IPS-NIHi7 (cell line): ENCODE measurements at regions not wholly inside any gene's neighbourhood (a gene's known extent, or its start where the extent isn't known, plus 50 kb on each side); places are given as distances from the start of the nearest gene placed in this dataset.
"Not testable (repeated sequence)": the region's sequence is repeated elsewhere in the genome, so short reads cannot be mapped to it uniquely, and the experiment has no call there.

Source experiments
- DNase-seq: peaks from one replicate; pipeline ENCODE4 v3.0.0; 2012; ENCODE audit warnings: mixed read lengths; ENCODE audit errors: extremely low spot score

DNA sequence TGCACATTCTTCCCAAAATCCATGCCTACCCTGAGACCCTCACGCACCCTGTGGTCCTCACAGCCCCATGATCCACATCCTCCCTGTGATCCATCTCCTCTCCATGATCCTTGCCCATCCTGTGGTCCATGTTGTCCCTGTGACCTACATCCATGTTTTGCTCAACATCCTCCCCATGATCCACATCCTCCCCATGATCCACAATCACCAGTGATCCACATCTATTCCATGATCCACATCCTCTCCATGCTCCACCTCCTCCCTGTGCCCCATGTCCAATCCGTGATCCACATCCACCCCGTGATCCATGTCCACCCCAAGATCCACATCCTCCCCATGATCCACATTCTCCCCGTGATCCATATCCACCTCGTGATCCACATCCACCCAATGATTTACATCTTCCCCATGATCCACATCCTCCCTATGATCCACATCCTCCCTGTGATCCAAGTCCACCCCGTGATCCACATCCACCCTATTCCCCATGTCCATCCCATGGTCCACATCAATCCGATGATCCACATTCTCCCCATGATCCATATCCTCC, 281.2 kb downstream of the MYCN start:
- DNase-seq: no peak

DNA sequence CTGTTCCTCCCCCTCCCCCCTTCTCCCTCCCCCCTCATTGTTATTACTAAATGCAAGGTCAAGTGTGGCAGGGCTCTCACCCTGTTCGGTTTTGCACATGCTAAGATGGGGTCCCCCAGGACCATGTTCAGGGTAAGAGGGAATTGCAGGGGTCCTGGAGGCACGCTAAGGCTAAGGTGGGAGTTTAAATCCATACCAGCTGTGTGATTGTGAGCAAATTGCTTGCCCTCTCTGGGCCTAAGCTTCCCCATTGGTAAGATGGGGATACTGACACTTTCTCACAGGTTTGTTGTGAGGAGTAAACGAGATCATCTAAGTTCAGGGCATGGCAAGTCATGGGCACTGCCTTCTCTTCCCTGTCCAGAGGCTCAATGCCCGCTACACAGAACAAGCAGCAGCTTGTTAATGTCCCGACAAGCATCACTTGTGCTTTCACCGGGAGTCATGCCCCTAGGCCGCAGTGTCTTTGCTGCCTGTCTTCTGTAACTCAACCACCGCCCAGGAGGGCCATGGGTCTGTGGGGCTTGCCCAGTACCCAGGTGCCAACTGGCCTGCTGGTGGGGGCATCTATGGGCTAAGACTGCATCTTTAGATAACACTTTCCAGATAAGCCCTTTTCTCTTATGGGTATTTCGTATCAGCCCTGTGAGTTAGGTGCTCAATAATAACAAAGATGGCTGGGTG, 279.1 kb downstream of the MYCN start:
- no peak for DNase-seq

DNA sequence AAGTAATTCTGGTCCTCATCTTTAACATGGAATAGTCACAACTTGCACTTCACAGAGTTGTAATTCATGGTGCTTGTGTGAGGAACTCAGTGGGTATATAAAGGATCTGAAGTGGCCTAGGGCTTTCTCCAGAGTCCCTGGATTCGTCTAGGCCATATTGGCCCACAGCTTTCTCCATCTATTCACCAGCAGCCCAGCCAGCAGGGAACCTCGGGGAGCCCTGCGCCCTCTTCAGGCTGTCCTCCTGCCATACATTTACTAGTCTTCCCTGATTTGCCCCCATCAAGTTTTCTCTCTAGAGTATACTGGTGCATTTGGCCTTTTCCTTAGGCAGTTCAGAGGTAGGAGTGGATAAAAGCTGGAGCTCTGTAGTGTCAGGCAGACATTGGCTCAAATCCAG, 278.3 kb downstream of the MYCN start:
- peak; percentile 82 for DNase-seq

DNA sequence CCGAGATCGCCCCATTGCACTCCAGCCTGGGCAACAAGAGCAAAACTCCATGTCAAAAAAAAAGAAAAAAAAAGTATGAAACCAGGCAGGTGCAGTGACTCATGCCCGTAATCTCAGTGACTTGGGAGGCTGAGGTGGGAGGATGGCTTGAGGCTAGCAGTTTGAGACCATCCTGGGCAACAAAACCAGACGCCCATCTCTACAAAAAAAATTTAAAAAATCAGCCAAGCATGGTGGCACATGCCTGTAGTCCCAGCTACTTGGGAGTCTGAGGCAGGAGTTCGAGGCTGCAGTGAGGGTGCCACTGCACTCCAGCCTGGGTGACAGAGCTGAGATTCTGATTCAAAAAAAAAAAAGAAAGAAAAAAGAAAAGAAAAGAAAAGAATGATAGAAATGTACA, 277.8 kb downstream of the MYCN start:
- no peak for DNase-seq

DNA sequence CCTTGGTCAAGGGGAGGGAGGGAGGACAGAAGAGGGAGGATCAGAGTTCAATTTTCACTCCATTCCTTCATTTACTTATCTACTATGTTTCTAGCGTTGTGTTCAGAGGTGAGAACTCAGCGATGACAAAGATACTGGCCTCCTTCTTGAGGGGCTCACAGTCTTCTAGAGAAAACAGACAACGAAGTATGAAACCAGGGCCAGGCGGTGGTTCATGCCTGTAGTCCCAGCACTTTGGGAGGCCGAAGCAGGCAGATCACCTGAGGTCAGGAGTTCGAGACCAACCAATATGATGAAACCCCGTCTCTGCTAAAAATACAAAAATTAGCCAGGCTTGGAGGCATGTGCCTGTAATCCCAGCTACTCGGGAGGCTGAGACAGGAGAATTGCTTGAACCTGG, 277.4 kb downstream of the MYCN start:
- not testable (repeated sequence) for DNase-seq

DNA sequence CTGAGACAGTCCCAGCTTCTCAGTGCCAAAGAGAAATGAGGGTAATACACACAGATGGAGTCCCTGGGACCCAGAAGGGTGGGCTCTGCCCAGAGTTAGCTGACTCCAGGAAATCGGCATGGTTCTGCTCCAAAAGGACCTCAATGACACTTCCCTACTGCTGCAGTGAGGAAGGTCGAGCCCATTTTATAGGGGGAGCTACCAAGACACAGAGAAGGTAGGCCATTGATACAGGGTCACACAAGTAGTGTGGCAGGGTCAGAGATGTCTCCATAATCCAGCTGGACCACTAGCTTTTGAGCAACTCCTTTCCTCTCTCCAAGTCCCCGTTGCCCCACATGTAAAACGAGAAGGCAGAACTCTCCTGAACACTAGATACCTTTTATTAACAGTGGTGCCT, 276.9 kb downstream of the MYCN start:
- DNase-seq: no peak

DNA sequence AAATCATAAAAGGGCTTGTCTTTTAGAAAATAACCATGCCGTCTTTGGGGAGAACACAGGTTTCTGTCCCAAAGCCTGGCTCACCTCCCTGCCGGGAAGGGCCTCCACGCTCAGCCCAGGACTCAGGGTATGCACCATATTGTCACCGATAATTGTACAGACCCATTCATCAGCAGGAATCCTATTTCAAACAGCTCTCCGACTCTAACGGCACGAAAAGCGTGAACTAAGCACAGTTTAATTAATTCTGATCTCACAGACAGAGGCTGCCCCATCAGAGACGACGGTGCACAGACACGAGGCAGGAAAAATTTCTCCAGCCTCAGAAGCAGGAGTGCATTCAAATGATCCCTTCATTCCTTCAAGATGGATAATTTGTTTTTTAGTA, 276.2 kb downstream of the MYCN start:
- DNase-seq: no peak

DNA sequence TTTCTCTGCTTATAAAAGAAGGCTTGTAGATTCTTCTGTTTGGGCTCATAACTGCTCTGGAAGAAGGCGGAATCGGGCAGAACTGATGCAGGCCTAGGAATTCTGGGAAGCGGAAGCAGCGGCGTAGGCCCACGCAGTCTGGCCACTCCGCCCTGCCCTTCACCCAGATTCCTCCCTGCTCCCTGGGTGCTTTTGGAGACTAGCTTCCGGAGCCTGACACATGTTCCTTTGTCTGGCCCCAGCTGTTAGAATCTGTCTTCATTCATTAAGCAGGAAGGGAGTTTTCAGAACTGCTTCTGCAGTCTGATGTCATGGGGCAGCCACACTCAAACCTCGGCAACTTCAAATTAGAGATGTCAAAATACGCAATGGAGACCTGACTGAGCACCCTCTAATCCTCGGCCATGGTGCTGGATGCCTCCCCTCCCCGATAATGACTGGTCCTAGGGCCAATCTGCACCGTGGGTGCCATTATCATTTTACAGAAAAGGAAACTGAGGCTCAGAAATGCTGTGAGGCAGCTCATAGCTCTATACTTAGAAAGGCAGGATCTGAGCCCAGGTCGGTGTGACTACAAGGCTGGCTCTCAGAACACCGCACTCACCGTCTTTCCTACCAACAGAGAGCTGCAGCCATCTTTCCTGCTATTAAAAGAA, 275.7 kb downstream of the MYCN start:
- DNase-seq: no peak

DNA sequence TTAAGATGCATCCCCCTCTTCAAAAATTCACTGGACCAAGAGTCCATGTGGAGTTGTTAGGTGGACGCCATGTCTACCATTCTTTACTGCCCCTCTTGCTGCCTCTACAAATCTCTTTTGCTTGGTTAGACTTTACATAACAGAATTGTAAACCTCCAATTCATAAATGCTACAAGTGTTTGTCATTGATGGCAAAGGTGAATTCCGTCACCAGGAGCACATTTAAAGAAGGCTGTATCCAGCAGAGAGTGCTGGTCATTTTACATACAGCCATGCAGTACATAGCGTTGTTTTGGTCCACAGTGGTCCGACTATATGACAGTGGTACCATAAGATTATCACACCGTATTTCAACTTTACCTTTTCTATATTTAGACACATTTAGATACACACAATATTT, 274.5 kb downstream of the MYCN start:
- DNase-seq: no peak

DNA sequence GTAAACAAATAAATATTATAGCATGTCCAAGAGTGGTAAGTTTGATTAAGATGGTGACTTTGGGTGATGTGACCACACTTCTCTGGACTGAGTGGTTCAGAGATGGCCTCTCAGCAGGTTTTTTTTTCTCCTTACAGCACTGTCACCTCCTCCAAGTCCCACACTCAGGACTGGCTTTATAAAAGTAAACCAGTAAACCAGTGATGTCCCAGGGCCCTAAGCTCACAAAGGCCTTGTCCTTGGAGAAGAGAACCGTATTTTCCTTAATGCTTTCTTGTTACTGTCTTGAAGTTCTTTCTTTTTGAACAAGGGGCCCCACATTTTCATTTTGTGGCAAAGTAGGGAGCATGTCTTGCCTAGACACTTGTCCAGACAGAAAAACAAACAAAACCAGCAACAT, 274.0 kb downstream of the MYCN start:
- DNase-seq: no peak

DNA sequence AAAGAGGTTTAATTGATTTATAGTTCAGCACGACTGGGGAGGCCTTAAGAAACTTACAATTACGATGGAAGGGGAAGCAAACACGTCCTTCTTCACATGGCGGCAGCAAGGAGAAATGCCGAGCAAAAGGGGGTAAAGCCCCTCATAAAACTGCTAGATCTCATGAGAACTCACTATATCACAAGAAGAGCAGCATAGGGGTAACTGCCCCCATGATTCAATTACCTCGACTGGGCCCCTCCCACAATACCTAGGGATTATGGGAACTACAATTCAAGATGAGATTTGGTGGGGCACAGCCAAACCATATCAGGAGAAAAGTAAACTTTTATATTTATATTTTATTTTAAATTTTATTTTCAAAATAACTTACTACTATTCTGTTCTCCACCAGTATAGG, 272.0 kb downstream of the MYCN start:
- no peak for DNase-seq

DNA sequence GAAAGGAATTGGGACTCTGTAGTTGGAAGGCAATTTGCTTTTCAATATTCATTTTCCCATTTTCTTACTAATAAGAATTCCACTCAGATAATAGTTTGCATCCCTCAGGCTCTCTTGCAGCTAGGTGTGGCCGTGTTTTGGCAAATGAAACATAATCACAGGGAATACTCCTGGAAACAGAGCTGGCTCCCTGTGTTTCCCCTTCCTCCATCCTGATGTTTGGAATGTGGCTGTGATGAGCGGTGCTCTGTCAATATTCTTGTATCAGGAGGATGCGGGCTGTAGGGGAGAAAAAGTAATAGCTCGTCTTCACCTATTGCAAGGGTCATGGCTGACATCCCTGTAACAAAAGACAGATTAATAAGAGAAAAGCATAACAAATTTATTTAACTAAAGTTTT, 271.0 kb downstream of the MYCN start:
- DNase-seq: no peak

DNA sequence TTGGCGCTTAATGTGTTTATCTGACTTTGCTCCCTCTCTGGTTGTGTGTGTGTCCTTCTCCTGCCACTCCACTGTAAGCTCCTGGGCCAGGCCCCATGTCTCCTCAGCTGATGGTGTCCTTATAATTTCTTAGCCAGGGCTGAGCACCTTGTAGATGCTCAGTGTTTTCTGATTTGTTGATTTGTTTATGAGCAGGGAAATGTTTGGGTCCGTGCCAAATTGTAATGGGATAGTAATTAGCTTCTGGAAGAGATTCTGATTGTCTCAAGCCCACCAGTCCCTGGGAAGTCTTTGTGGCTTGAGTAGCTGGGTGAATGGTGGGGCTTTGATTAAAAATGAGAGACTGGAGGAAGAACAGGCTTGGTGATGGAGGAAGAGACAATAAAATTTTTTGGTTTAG, 270.5 kb downstream of the MYCN start:
- DNase-seq: no peak

DNA sequence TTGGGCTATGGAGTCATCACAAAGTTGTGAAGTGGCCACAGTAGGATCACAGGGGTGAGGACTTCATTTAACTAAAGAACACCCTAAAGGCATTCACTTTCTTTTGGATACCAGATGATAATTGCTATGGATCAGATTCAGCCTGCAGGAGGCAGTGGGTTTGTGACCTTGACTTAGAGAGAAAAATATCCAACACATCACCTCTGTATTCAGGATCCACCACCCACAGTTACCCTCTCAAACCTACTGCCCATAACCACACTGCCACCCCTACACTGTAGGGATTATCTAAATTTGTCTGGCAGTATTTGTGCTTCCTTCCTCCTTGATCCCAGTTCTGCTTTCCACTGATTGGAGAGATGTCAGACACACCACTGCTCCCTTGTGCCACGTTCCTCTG, 269.4 kb downstream of the MYCN start:
- no peak for DNase-seq

DNA sequence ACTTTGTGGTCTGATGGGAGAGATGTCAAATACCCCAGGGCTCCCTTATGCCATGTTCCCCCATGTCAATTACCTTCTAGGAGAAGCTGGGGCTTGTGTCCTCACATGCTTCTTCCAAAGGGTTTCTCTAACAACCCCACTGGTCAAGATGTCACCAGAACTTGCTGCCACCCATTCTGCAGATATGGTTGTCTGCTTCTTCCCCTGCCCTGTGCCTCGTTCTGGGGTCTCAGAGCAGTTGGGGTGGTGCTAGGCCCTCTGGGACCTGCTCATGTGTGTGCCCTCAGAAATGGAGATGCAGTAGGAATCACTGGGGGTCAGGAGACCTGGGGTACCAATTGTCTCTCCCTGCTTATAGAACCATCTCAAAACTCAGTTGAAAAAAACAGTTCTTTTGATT, 268.6 kb downstream of the MYCN start:
- DNase-seq: no peak

DNA sequence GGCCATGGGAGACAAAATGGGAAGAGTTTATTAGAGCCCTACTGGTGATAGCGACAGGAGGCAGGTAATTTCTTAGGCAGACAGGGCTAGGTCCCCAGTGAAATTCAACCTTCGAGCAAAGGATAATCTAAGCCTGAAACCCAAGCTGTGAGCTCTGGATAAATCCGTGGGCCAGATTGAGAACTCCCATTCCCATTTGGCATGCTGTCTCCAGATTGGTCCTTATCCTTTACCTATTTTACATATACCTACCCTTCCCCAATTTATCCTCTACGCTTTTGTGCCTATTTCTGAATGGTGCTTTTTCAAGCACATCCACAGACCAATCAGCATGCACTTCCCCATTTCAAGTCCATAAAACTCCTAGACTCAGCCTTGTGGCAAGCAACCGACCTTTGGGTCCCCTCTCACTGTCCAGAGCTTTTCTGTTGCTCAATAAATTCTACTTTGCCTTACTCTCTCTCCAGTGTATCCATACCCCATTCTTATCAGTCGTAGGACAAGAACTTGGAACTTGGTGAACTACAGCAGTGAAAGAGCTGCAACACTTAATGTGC, 268.0 kb downstream of the MYCN start:
- no peak for DNase-seq

DNA sequence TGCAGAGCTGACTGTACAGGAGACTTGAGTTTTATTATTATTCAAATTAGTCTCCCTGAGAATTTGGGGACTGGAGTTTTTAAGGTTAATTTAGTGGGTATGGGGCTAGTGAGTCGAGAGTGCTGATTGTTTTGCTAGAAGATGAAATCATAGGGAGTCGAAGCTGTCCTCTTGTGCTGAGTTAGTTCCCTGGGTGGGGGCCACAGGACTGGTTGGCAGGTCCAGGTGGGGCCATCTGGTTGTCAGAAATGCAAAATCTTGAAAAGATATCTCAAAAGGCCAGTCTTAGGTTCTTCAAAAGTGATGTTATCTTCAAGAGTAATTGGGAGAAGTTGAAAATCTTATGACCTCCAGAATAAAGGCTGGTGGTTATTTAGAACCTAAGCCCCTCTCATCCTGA, 267.3 kb downstream of the MYCN start:
- DNase-seq: no peak

DNA sequence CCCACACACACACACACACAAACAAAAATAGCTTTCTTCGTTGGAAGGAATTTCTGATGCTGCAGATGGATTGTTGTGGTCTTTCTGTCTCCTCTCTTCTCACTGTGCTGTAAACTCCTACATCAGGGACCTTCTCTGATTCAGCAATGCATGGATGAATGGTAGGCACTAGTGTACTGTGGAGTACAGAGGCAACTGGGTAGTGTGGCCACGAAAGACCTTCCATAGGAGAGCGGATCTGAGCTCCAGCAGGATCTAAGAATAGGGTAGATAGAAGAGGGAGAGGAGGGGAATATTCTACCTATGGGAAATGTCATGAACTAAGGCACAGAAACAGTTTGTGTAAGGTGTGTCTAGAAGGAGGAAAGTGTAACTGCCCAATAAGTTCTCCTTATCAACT, 266.8 kb downstream of the MYCN start:
- no peak for DNase-seq

DNA sequence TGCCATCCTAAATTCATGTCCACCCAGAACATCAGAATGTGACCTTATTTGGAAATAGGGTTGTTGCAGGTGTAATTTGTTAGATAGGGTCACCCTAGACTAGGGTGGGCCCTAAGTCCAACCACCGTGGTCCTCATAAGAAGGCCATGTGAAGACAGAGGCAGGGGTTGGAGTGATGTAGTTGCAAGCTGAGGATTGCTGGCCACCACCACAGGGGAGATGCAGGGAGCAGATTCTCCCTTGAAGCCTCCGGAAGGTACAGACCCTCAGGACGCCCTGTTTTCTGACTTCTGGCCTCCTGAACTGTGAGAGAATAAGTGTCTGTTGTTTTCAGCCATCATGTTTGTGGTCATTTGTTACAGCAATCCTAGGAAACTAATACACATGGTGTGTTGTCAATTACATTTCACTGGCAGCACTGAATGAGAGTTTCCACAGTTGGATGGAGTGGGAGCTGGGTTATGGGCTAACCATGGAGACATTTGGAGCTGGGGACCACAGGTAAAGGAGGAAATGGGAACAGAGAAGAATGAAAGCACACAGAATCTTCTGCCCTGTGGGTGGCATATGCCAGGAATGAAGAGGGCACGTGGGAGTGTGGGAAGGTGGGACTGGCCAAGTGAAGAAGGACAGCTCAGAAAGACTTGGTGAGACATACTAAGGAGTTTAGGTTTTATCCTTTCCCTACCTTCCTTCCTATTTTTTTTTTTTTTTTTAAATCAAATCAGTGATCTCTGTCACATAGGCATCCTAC, 266.0 kb downstream of the MYCN start:
- no peak for DNase-seq

DNA sequence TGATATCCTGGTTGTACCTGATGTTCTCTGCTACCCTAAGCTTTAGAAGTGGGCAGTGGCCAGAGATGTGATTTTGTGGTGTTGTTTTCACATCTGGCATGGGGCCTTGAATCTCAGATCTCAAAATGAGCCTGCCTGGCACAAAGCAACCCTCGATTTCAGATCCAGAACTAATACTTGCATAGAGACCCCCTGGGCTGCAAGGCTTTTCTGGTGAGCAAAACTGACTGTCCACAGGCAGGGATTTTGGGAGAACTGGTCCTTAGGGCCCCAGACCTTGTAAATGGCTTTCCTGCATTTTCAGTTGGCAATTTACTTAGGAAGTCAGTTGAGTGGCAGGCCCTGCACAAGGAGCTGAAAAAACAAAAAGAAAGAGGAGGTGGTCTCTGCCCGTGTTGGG, 265.3 kb downstream of the MYCN start:
- no peak for DNase-seq

DNA sequence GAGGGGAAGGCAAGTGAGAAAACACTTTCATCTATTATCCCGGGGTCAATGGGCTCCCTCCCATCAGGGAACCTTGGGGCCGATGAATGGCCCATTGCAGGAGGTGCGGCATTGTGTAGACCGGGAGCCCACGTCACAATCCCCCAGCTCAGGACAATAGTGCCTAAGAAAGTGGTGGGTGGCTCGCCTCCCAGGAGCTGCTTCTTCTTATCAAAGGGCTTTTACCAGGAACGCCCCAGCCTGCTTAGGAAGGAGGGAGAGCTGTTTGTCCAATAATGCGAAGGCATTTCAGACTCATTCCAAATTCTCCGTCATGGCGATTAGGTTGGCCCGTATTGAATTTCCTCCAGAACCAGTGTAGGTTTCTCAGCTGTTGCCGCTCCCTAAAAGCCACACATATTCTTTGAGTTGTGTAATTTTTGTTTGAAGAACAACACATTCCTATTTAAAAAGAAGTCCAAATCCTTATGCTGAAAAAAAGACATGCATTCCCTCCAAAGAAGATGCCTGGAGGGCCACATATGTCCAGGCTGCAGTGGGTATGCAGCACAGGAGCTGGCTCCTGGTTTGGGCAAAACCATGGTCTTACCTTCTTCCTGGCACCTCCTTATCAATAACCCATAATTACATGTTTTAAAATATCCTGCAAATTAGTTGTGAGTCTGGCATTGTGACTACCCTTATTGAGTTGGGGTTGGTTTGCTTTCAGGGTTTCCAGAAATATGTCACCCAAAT, 264.7 kb downstream of the MYCN start:
- DNase-seq: no peak

DNA sequence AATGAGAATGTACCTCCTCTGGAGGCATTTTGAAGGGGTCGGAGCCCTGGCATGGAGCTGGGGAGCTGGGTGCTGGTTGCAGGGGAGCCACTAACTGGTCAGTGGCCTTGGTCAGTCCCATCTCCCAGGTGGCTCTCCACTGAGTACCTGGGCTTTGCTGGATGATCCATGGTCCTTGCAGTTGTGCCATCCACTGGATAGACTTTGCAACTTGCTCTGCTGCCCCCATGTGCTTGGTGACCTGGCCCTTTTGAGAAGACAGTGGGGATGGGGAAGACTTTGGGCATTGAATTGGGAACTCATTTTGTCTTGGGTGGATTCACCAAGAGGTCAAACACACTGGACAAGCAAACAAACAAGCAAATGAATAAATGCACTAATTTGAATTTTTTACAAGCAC, 263.9 kb downstream of the MYCN start:
- no peak for DNase-seq
